ENCODE measurements at regions not wholly inside any gene's neighbourhood (a gene's known extent, or its start where the extent isn't known, plus 50 kb on each side); places are given as distances from the start of the nearest gene placed in this dataset.

DNA sequence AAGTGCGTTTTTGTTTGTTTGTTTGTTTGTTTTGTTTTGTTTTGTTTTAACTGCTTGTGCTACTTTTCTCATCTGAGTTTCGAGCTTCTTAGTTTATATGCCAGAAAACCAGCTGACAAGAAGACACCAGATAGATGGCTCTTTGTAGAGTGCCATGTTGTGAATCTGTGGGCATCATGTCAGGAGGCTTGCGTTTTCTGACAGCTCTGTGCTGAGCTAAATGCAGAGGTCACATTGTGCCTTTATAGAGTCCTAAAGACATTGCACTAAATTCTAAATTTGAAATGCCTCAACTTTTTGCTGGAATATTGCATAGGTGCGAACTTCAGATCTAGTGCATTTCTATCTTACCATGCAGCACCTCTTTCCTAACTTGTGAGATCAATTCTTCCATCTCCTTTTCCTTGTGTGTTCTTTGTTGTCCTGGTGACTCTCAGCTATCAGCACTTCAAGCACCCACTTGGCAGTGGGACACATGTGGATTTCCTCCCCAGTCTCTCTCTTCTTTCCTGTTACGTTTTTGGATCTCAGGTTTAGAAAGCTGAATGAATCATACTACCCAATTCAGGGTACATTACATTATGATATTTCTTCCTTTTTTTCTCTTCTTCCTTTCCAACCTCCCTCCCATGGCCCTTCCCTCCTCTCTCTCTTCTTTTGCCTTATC is 379.0 kb upstream of the RPS23 start:
- no peaks in the 10 kb centered on the region for H3K9me3 ChIP-seq (ENCODE audit: low read depth)
- H3K27me3 ChIP-seq, result no peaks in the 10 kb centered on the region
- H3K27ac ChIP-seq, result no peak overlapping the region
- no peaks in the 10 kb centered on the region for H3K36me3 ChIP-seq
- TF ChIP-seq, protein P1, sequence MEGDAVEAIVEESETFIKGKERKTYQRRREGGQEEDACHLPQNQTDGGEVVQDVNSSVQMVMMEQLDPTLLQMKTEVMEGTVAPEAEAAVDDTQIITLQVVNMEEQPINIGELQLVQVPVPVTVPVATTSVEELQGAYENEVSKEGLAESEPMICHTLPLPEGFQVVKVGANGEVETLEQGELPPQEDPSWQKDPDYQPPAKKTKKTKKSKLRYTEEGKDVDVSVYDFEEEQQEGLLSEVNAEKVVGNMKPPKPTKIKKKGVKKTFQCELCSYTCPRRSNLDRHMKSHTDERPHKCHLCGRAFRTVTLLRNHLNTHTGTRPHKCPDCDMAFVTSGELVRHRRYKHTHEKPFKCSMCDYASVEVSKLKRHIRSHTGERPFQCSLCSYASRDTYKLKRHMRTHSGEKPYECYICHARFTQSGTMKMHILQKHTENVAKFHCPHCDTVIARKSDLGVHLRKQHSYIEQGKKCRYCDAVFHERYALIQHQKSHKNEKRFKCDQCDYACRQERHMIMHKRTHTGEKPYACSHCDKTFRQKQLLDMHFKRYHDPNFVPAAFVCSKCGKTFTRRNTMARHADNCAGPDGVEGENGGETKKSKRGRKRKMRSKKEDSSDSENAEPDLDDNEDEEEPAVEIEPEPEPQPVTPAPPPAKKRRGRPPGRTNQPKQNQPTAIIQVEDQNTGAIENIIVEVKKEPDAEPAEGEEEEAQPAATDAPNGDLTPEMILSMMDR (IDR thresholded peaks at IDR 0.05; ENCODE audit: low read depth, low read length), result no peak
- no peak overlapping the region for H3K4me3 ChIP-seq
- peak; percentile 19 to 47 for DNase-seq (ENCODE audit: low read depth in 1 of 2, low spot score in 1 of 2)
- H3K4me1 ChIP-seq (ENCODE audit: low read depth), result peaks cover 37% of the 10 kb centered on the region

DNA sequence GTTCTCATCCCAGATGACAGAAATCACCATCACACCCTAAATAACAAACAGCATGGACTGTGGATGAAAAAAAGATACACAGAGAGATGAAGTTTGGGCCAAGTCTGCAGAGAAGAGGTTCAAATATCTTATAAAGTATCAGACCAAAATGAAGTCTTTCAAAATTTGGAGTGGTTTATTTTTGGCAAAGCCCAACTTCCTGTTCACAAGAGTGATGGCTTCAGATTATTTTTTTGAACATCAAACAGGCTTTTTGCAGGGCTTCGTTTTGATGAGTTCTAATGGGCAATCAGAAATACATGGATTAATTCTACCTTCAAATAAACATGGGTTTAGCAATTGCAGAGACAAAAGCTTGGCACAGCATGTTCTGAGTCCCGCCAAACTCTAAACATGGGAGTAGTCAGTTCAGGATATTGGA is 378.2 kb upstream of the RPS23 start:
- DNase-seq (ENCODE audit: low read depth in 1 of 2, low spot score in 1 of 2), result no peak
- no peak overlapping the region for H3K4me3 ChIP-seq
- H3K36me3 ChIP-seq, result no peaks in the 10 kb centered on the region
- peaks cover 37% of the 10 kb centered on the region for H3K4me1 ChIP-seq (ENCODE audit: low read depth)
- no peak overlapping the region for H3K27ac ChIP-seq
- TF ChIP-seq, protein P1 (IDR thresholded peaks at IDR 0.05; ENCODE audit: low read depth, low read length), result no peak
- no peaks in the 10 kb centered on the region for H3K9me3 ChIP-seq (ENCODE audit: low read depth)
- H3K27me3 ChIP-seq, result no peaks in the 10 kb centered on the region

DNA sequence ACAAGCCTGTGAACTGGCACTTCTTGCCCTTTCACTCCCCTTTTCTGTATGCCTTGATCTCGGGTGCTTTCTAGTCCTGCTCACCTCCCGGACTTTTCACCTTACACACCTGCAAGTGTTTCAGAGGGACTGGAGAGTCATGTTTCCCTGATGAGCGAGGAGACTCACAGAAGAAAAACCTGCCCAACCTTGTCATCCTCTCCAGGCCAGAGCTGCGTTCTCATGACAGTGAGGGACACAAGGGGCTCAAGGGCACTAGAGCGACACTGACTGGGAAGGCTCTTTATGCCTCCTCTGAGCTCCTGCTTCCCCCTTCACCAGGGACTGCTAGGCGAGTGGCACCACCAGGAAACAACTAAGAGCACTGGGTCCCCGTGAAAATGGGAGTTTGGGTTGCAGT is 376.9 kb upstream of the RPS23 start:
- DNase-seq (ENCODE audit: low read depth in 1 of 2, low spot score in 1 of 2), result no peak
- no peak overlapping the region for H3K27ac ChIP-seq
- no peak overlapping the region for H3K4me3 ChIP-seq
- H3K4me1 ChIP-seq (ENCODE audit: low read depth), result peaks cover 37% of the 10 kb centered on the region
- no peaks in the 10 kb centered on the region for H3K9me3 ChIP-seq (ENCODE audit: low read depth)
- TF ChIP-seq, protein P1 (IDR thresholded peaks at IDR 0.05; ENCODE audit: low read depth, low read length), result no peak
- no peaks in the 10 kb centered on the region for H3K27me3 ChIP-seq
- no peaks in the 10 kb centered on the region for H3K36me3 ChIP-seq

DNA sequence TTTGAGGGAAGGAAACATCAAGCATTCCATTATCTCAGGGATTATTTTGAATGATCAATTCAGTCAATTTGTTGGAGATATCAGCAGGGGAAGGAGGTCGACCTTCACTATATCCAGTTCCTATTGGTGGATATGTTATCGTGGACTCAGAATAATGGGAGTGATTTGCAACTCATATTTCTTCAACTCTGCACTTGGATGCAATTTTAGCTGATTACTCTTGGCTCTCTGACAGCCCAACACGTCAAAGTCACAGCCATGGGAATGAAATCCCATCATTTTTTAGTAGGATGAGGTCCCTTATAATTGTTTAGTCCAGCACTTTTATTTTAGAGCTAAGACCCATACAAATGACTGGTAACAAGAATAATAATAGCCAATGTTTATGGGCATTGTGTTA is 371.8 kb upstream of the RPS23 start:
- Histone ChIP-seq H3K27ac (no peak overlapping the region), H3K27me3 (no peaks in the 10 kb centered on the region)
- TF ChIP-seq, protein P1 (IDR thresholded peaks at IDR 0.05; ENCODE audit: low read depth, low read length), result no peak

DNA sequence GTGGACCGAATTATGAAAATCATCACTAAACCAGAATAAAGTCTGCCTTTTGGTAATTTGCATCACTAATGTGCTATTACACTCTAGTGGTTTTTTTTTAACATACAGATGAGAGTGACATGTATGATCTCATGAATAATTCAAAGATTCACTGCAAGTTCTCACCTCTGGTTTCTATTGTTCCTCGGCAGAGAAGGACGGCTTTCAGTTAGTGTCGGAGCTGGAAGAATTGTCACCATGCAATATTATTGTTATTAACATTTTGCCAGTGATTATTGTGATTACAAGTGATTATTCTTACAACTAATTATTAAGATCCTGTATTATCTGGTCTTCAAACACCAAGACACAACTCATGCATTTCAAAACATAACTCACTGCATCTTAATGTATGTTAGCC is 366.6 kb upstream of the RPS23 start:
- Histone ChIP-seq H3K27ac (no peak overlapping the region), H3K4me1 (ENCODE audit: low read depth) (peaks cover 12% of the 10 kb centered on the region), H3K4me3 (no peak overlapping the region), H3K36me3 (no peaks in the 10 kb centered on the region), H3K9me3 (ENCODE audit: low read depth) (no peaks in the 10 kb centered on the region), H3K27me3 (no peaks in the 10 kb centered on the region)
- DNase-seq (ENCODE audit: low read depth in 1 of 2, low spot score in 1 of 2), result no peak
- TF ChIP-seq, protein P1 (IDR thresholded peaks at IDR 0.05; ENCODE audit: low read depth, low read length), result no peak

More for the DNA sequence above, 371.8 kb upstream of the RPS23 start:
- H3K9me3 ChIP-seq (ENCODE audit: low read depth), result no peaks in the 10 kb centered on the region
- peaks cover 2% of the 10 kb centered on the region for H3K4me1 ChIP-seq (ENCODE audit: low read depth)
- no peak overlapping the region for H3K4me3 ChIP-seq
- H3K36me3 ChIP-seq, result no peaks in the 10 kb centered on the region
- no peak for DNase-seq (ENCODE audit: low read depth in 1 of 2, low spot score in 1 of 2)

Data from cardiac muscle cell (in vitro differentiated cells and primary cell).